ENCODE measurements at regions not wholly inside any gene's neighbourhood (a gene's known extent, or its start where the extent isn't known, plus 50 kb on each side); places are given as distances from the start of the nearest gene placed in this dataset.

- TF ChIP-seq CTCF (conservative IDR thresholded peaks at IDR 0.05) = no peak
- no peak for TF ChIP-seq EZH2 (IDR thresholded peaks at IDR 0.05; ENCODE audit: low read depth)
Measured at GRCh38 chr1:22330092-22330759, 121.4 kb upstream of the ZBTB40 start.

All from PC-9 (cell line).